ENCODE measurements at regions not wholly inside any gene's neighbourhood (a gene's known extent, or its start where the extent isn't known, plus 50 kb on each side); places are given as distances from the start of the nearest gene placed in this dataset.

GRCh38 chr6:28707387-28708282 is 182.0 kb downstream of the GPX5 start:
- no peak for ATAC-seq (replicated peaks in 6 of 8)
- in situ Hi-C loops (cut with MboI; ENCODE audit: low pct_unique_long_range_greater_than_20kb in 2 of 9, low sequenced_read_pairs in 9 of 9, unreplicated experiment in 9 of 9): no loop called here
- H3K4me3 ChIP-seq: no peak overlapping the region
- H3K4me1 ChIP-seq (replicated peaks in 1 of 2): no peaks in the 10 kb centered on the region
- H3K27ac ChIP-seq: no peak overlapping the region
- 6 to 85% (median 39%) methylated on average over 1 to 5 of the region's 6 CpGs for WGBS, 10 experiments

- in situ Hi-C loops (cut with MboI; ENCODE audit: low pct_unique_long_range_greater_than_20kb in 2 of 9, low sequenced_read_pairs in 9 of 9, unreplicated experiment in 9 of 9): no loop called here
- H3K27ac ChIP-seq: no peak overlapping the region
- ATAC-seq (replicated peaks in 6 of 8): peak in 1 of 8 experiments; percentile 60
- H3K4me3 ChIP-seq: no peak overlapping the region
- H3K4me1 ChIP-seq (replicated peaks in 1 of 2): no peaks in the 10 kb centered on the region
- 1 to 39% (median 10%) methylated on average over 3 to 24 of the region's 30 CpGs for WGBS, 10 experiments
These were observed 184.0 kb downstream of the GPX5 start for GRCh38 chr6:28709478-28710349.

GRCh38 chr6:28710466-28711191 is 184.9 kb downstream of the GPX5 start:
- Histone ChIP-seq H3K4me1 (replicated peaks in 1 of 2) (no peaks in the 10 kb centered on the region), H3K27ac (no peak overlapping the region), H3K4me3 (no peak overlapping the region)
- in situ Hi-C loops (cut with MboI; ENCODE audit: low pct_unique_long_range_greater_than_20kb in 2 of 9, low sequenced_read_pairs in 9 of 9, unreplicated experiment in 9 of 9): no loop called here
- ATAC-seq (replicated peaks in 6 of 8): peak in 2 of 8 experiments; percentile 63 to 93
- WGBS, 10 experiments: 9 to 85% (median 43%) methylated on average over 4 to 15 of the region's 16 CpGs

- no peak for ATAC-seq (replicated peaks in 6 of 8)
- no peaks in the 10 kb centered on the region for H3K4me1 ChIP-seq (replicated peaks in 1 of 2)
- H3K27ac ChIP-seq: no peak overlapping the region
- 30 to 90% (median 72%) methylated on average over 2 to 4 of the region's 4 CpGs; no CpG with 5 or more reads in 1 of the 10 experiments for WGBS, 10 experiments
- H3K4me3 ChIP-seq: no peak overlapping the region
- in situ Hi-C loops (cut with MboI; ENCODE audit: low pct_unique_long_range_greater_than_20kb in 2 of 9, low sequenced_read_pairs in 9 of 9, unreplicated experiment in 9 of 9): no loop called here
These were observed 185.6 kb downstream of the GPX5 start for GRCh38 chr6:28711325-28711724.

- Histone ChIP-seq H3K4me3 (no peak overlapping the region), H3K27ac (no peak overlapping the region), H3K4me1 (replicated peaks in 1 of 2) (no peaks in the 10 kb centered on the region)
- in situ Hi-C loops (cut with MboI; ENCODE audit: low pct_unique_long_range_greater_than_20kb in 2 of 9, low sequenced_read_pairs in 9 of 9, unreplicated experiment in 9 of 9): no loop called here
- ATAC-seq (replicated peaks in 6 of 8): no peak
- 48 to 88% (median 75%) methylated on average over 2 to 5 of the region's 5 CpGs; no CpG with 5 or more reads in 1 of the 10 experiments for WGBS, 10 experiments
These were observed 186.2 kb downstream of the GPX5 start for GRCh38 chr6:28711788-28712341.

- no peak overlapping the region for H3K4me3 ChIP-seq
- no peaks in the 10 kb centered on the region for H3K4me1 ChIP-seq (replicated peaks in 1 of 2)
- no peak for ATAC-seq (replicated peaks in 6 of 8)
- in situ Hi-C loops (cut with MboI; ENCODE audit: low pct_unique_long_range_greater_than_20kb in 2 of 9, low sequenced_read_pairs in 9 of 9, unreplicated experiment in 9 of 9): no loop called here
- H3K27ac ChIP-seq: no peak overlapping the region
- WGBS, 10 experiments: 20 to 100% (median 67%) methylated on average over 1 of the region's 1 CpG; no CpG with 5 or more reads in 2 of the 10 experiments
These were observed 187.3 kb downstream of the GPX5 start for GRCh38 chr6:28712982-28713381.

- WGBS, 10 experiments: 0 to 60% (median 3%) methylated on average over 2 to 11 of the region's 11 CpGs
- Histone ChIP-seq H3K4me1 (replicated peaks in 1 of 2) (no peaks in the 10 kb centered on the region), H3K4me3 (no peak overlapping the region), H3K27ac (no peak overlapping the region)
- in situ Hi-C loops (cut with MboI; ENCODE audit: low pct_unique_long_range_greater_than_20kb in 2 of 9, low sequenced_read_pairs in 9 of 9, unreplicated experiment in 9 of 9): no loop called here
- peak in 3 of 8 experiments; percentile 64 to 95 (median 92) for ATAC-seq (replicated peaks in 6 of 8)
These were observed 193.7 kb downstream of the GPX5 start for GRCh38 chr6:28719275-28719940.

GRCh38 chr6:28720357-28721231 is 194.9 kb downstream of the GPX5 start:
- Histone ChIP-seq H3K4me1 (replicated peaks in 1 of 2) (no peaks in the 10 kb centered on the region), H3K27ac (no peak overlapping the region), H3K4me3 (no peak overlapping the region)
- in situ Hi-C loops (cut with MboI; ENCODE audit: low pct_unique_long_range_greater_than_20kb in 2 of 9, low sequenced_read_pairs in 9 of 9, unreplicated experiment in 9 of 9): no loop called here
- WGBS, 10 experiments: 18 to 91% (median 32%) methylated on average over 2 to 20 of the region's 26 CpGs; no CpG with 5 or more reads in 2 of the 10 experiments
- ATAC-seq (replicated peaks in 6 of 8): no peak

- ATAC-seq (replicated peaks in 6 of 8): no peak
These were observed 195.7 kb downstream of the GPX5 start for GRCh38 chr6:28721372-28721771.

GRCh38 chr6:28724395-28724794 is 198.7 kb downstream of the GPX5 start:
- H3K27ac ChIP-seq: no peak overlapping the region
- in situ Hi-C loops (cut with MboI; ENCODE audit: low pct_unique_long_range_greater_than_20kb in 2 of 9, low sequenced_read_pairs in 9 of 9, unreplicated experiment in 9 of 9): no loop called here

More at GRCh38 chr6:28721372-28721771, 195.7 kb downstream of the GPX5 start:
- no peak overlapping the region for H3K27ac ChIP-seq
- 20 to 100% (median 75%) methylated on average over 1 to 2 of the region's 2 CpGs; no CpG with 5 or more reads in 4 of the 10 experiments for WGBS, 10 experiments
- in situ Hi-C loops (cut with MboI; ENCODE audit: low pct_unique_long_range_greater_than_20kb in 2 of 9, low sequenced_read_pairs in 9 of 9, unreplicated experiment in 9 of 9): no loop called here
- H3K4me3 ChIP-seq: no peak overlapping the region
- H3K4me1 ChIP-seq (replicated peaks in 1 of 2): no peaks in the 10 kb centered on the region

GRCh38 chr6:28725274-28725809 is 198.4 kb downstream of the TRIM27 start:
- no peak for ATAC-seq (replicated peaks in 6 of 8)
- in situ Hi-C loops (cut with MboI; ENCODE audit: low pct_unique_long_range_greater_than_20kb in 2 of 9, low sequenced_read_pairs in 9 of 9, unreplicated experiment in 9 of 9): no loop called here
- 30 to 73% (median 64%) methylated on average over 1 to 2 of the region's 2 CpGs for WGBS, 10 experiments
- no peak overlapping the region for H3K27ac ChIP-seq
- H3K4me1 ChIP-seq (replicated peaks in 1 of 2): no peaks in the 10 kb centered on the region
- H3K4me3 ChIP-seq: no peak overlapping the region

More at GRCh38 chr6:28724395-28724794, 198.7 kb downstream of the GPX5 start:
- WGBS, 10 experiments: 0 to 63% (median 0%) methylated on average over 1 of the region's 1 CpG; no CpG with 5 or more reads in 5 of the 10 experiments
- Histone ChIP-seq H3K4me3 (no peak overlapping the region), H3K4me1 (replicated peaks in 1 of 2) (no peaks in the 10 kb centered on the region)
- no peak for ATAC-seq (replicated peaks in 6 of 8)

Measured in motor neuron (in vitro differentiated cells).